Kidney epithelial cell (primary cell): ENCODE measurements at regions not wholly inside any gene's neighbourhood (a gene's known extent, or its start where the extent isn't known, plus 50 kb on each side); places are given as distances from the start of the nearest gene placed in this dataset.

Source experiments
- DNase-seq: peaks from one replicate; pipeline ENCODE4 v3.0.0-alpha.2; 2010; ENCODE audit warnings: low read depth
- H3K27me3 ChIP-seq: 2 replicates; pipeline ENCODE4 v1.6.0; 2011; ENCODE audit warnings: low read length; ENCODE audit not compliant: control insufficient read depth, insufficient read depth
- H3K36me3 ChIP-seq: 2 replicates; pipeline ENCODE4 v1.5.1; 2011; ENCODE audit warnings: low read length; ENCODE audit not compliant: control insufficient read depth, insufficient read depth
- H3K4me3 ChIP-seq: 2 replicates; pipeline ENCODE4 v1.5.1; 2011; ENCODE audit warnings: low read depth, mild to moderate bottlenecking, control low read depth, low read length
- TF ChIP-seq, protein P1 (sequence below): IDR thresholded peaks from 2 replicates; pipeline ENCODE4 v1.5.1; 2011; ENCODE audit warnings: mild to moderate bottlenecking, moderate library complexity, low read length, control low read depth, inconsistent platforms; ENCODE audit not compliant: insufficient read depth, poor library complexity, severe bottlenecking

DNA sequence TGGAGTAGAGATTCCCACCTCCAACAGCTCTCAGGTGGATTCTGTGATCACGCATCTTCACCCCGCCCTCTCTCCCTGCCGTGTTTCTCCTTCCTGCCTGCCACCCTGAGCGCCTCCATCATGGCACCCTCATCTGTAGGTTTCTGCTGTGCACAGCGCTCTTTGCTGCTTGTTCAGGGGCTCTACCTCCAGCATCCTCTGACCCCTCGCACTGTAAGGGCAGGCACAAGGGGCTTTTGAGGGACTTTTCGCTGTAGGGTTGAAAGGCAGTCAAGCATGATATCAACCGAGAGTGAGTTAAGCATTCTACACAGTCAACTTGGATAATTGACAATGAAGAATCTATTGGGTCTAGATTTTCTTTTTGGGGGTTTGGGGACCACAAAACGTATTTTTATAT is 99.1 kb upstream of the GREM2 start:
- no peaks in the 10 kb centered on the region for H3K36me3 ChIP-seq
- H3K4me3 ChIP-seq, result no peak overlapping the region
- no peak for DNase-seq
- H3K27me3 ChIP-seq, result no peaks in the 10 kb centered on the region
- TF ChIP-seq, protein P1, sequence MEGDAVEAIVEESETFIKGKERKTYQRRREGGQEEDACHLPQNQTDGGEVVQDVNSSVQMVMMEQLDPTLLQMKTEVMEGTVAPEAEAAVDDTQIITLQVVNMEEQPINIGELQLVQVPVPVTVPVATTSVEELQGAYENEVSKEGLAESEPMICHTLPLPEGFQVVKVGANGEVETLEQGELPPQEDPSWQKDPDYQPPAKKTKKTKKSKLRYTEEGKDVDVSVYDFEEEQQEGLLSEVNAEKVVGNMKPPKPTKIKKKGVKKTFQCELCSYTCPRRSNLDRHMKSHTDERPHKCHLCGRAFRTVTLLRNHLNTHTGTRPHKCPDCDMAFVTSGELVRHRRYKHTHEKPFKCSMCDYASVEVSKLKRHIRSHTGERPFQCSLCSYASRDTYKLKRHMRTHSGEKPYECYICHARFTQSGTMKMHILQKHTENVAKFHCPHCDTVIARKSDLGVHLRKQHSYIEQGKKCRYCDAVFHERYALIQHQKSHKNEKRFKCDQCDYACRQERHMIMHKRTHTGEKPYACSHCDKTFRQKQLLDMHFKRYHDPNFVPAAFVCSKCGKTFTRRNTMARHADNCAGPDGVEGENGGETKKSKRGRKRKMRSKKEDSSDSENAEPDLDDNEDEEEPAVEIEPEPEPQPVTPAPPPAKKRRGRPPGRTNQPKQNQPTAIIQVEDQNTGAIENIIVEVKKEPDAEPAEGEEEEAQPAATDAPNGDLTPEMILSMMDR, result no peak

DNA sequence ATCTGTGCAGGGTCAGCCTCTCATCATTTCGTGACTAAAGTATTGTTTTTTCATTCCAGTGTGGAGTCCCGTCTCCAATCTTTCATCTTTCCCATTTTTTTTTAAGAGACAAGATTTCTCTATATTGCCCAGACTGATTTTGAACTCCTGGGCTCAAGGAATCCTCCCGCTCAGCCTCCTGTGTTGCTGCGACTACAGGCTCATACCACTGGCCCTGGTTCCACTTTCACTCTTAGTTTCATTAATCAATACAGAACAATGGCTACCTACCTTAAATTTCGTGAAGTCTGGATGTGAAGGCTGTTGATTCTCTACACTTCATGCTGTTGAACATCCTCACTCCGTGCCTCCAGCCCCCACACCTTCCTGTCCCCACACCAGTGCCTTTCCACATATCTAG is 97.7 kb upstream of the GREM2 start:
- H3K36me3 ChIP-seq, result no peaks in the 10 kb centered on the region
- H3K27me3 ChIP-seq, result no peaks in the 10 kb centered on the region
- DNase-seq, result no peak
- no peak overlapping the region for H3K4me3 ChIP-seq
- TF ChIP-seq, protein P1, result no peak

DNA sequence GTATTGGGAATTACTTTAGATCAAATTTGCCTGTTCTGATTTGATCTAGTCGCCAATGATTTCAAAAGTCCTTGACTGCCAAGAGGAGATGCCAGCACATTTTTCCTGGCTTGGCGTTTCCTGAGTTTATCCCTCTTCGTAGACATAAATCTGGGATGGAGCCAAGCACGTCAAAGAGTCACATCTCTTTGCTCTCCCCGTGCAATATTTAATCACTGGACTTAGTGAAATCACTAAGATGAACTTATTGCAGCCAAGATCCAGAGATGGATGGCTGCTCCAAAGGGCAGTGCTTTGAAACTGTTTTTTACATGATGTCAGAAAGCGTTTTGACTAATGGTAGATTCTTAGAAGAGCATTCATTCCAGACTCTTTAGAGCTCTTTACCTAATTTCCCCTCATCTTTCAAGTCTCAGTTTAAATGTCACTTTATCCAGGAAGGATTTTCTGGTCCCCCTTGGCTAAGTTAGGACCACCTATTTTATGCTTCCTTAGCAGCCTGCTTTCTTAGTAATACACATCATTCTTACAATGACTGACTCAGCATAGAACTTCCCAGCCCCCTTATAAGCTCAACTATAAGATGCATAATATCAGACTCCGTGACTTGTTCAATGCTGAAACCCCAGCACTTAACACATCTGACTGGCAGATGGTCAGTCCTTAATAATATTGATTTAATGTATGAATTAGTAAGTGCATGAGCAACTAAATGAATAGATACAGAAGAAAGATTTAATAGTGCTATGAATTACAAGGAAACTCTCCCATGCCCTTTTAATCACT is 94.4 kb upstream of the GREM2 start:
- TF ChIP-seq, protein P1, result no peak
- no peaks in the 10 kb centered on the region for H3K36me3 ChIP-seq
- no peaks in the 10 kb centered on the region for H3K27me3 ChIP-seq
- no peak overlapping the region for H3K4me3 ChIP-seq
- no peak for DNase-seq

DNA sequence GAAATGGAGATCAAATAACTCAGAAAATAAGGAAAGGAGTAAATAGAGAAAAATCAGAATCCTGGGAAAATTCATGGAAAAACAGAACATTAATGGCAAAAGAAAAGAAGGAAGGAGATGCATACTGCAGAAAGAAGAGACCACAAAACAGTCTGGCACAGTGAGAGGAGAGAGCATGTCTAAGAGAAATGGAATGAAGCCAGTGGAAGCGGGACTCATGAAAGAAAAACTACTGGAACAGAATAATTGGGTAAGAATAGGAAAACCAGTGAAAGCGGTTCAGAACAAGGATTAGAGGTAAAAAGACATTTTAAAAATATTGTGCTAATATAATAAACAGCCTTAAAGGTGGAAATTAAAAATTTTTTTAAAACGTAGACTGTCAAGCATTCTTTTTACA is 93.6 kb upstream of the GREM2 start:
- no peak overlapping the region for H3K4me3 ChIP-seq
- TF ChIP-seq, protein P1, result no peak
- no peaks in the 10 kb centered on the region for H3K36me3 ChIP-seq
- no peaks in the 10 kb centered on the region for H3K27me3 ChIP-seq
- DNase-seq, result no peak

DNA sequence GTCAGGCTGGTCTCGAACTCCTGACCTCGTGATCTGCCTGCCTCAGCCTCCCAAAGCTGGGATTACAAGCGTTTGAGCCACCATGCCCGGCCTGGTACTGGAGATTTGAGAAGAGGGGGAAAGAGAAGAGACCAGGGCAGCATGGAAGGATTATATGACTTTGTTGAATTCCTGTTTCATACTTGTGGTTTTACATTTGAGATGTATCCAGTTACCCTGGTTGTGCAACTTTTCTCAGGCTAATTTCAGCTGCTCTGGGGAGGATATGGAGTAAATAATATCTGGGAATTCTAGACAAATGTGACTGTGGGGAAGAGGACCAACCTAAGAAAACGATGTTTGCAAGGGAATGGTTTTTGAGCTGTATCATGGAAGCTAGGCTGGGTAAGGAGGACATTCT is 89.5 kb upstream of the GREM2 start:
- H3K27me3 ChIP-seq, result no peaks in the 10 kb centered on the region
- DNase-seq, result peak; percentile 4
- H3K4me3 ChIP-seq, result no peak overlapping the region
- TF ChIP-seq, protein P1, result no peak
- H3K36me3 ChIP-seq, result no peaks in the 10 kb centered on the region

DNA sequence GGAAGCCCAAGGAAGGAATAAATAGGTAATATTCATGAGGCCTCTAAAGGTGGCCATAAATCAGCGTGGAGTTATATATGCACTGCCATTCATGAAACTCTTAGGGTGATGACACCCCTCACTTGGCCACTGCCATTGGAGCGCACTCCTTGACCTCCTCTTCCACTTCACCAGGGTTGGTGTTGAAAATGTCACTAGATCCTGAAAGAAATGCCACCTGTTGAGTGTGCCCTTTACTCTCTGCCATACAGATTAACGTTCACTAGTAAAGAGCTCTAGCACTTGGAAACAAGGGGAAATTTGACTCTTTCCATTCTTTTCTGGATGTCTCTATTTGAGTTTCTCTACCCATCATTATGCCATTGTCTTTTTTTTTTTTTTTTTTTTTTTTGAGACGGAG is 83.5 kb upstream of the GREM2 start:
- Histone ChIP-seq H3K4me3 (no peak overlapping the region), H3K27me3 (no peaks in the 10 kb centered on the region), H3K36me3 (no peaks in the 10 kb centered on the region)
- no peak for DNase-seq
- TF ChIP-seq, protein P1, result no peak
